Left lung (tissue), 4 donors: ENCODE measurements at regions not wholly inside any gene's neighbourhood (a gene's known extent, or its start where the extent isn't known, plus 50 kb on each side); places are given as distances from the start of the nearest gene placed in this dataset.
A peak's percentile ranks its signal among the peaks of the same experiment; 100 is the strongest.

Experiments
- ATAC-seq: fragments of 200-7000 bp; cut with Tn5 transposase; one replicate; pipeline ENCODE4 v1.9.1; 2020; ENCODE audit warnings: moderate library complexity
- DNase-seq, 4 donors: peaks; one replicate each; pipeline ENCODE4 v3.0.0-alpha.2; 2013 to 2020
- H3K27ac ChIP-seq, 2 donors: fragments of 200-600 bp; sonication (generic) in 1 of 2; one replicate each; pipeline versions ENCODE4 v1.5.0 to v1.8.0; 2020 to 2021
- H3K27me3 ChIP-seq, 2 donors: fragments of 200-600 bp; sonication (generic) in 1 of 2; one replicate each; pipeline versions ENCODE4 v1.5.0 to v1.8.0; 2020 to 2021
- H3K36me3 ChIP-seq, 2 donors: fragments of 200-600 bp; sonication (generic) in 1 of 2; one replicate each; pipeline versions ENCODE4 v1.5.0 to v1.8.0; 2020 to 2021
- H3K4me1 ChIP-seq, 2 donors: fragments of 200-600 bp; one replicate each; pipeline ENCODE4 v1.8.0; 2021
- H3K4me3 ChIP-seq, 2 donors: fragments of 200-600 bp; sonication (generic) in 1 of 2; one replicate each; pipeline versions ENCODE4 v1.5.0 to v1.8.0; 2020 to 2021; ENCODE audit warnings: mild to moderate bottlenecking in 1 of 2
- H3K9me3 ChIP-seq, 2 donors: fragments of 200-600 bp; sonication (generic) in 1 of 2; one replicate each; pipeline versions ENCODE4 v1.5.0 to v1.8.0; 2020 to 2021
- intact Hi-C, 2 donors: fragments of 100-400 bp; cut with DNase I; formaldehyde crosslinking; loops; one replicate each; pipeline versions ENCODE4 v1.11.2 to v1.14.2; 2022
- TF ChIP-seq, protein P1 (sequence below), 2 donors: fragments of 200-600 bp; sonication (generic) in 1 of 2; IDR thresholded peaks; one replicate each; pipeline versions ENCODE4 v1.5.0 to v1.8.0; 2021; ENCODE audit warnings: antibody characterized with exemption in 2 of 2
- donor health status: DM: no; HTN: yes; CAD: no.
- donor health status: DM: no; HTN: no; CAD: no.

DNA sequence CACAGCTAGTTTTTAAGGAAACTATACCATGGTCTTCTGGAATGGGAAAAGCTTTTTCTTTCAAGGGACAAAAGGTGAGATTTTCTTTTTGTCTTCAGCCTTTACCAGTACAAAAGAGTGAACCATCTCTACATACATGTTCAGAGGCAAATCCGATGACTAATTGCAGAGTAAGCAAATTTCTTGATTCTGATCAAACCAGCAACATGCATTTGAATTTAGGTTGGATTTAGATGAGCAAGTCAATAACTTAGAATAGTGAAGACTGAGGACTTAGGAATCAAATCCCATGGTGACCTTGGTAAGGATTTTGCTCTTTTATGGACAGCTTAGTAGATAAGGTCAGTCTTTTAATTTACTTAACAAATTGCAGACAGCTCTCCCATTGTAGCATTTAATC is 65.9 kb upstream of the BLID start:
- Histone ChIP-seq H3K9me3 (peaks cover 0 to 17% of the 10 kb centered on the region in 2 donors), H3K4me3 (no peak overlapping the region), H3K36me3 (no peaks in the 10 kb centered on the region), H3K4me1 (no peaks in the 10 kb centered on the region), H3K27me3 (no peaks in the 10 kb centered on the region), H3K27ac (no peak overlapping the region)
- no peak for DNase-seq
- ATAC-seq = no peak
- intact Hi-C loops = no loop called here
- TF ChIP-seq, protein P1, sequence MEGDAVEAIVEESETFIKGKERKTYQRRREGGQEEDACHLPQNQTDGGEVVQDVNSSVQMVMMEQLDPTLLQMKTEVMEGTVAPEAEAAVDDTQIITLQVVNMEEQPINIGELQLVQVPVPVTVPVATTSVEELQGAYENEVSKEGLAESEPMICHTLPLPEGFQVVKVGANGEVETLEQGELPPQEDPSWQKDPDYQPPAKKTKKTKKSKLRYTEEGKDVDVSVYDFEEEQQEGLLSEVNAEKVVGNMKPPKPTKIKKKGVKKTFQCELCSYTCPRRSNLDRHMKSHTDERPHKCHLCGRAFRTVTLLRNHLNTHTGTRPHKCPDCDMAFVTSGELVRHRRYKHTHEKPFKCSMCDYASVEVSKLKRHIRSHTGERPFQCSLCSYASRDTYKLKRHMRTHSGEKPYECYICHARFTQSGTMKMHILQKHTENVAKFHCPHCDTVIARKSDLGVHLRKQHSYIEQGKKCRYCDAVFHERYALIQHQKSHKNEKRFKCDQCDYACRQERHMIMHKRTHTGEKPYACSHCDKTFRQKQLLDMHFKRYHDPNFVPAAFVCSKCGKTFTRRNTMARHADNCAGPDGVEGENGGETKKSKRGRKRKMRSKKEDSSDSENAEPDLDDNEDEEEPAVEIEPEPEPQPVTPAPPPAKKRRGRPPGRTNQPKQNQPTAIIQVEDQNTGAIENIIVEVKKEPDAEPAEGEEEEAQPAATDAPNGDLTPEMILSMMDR (IDR thresholded peaks at IDR 0.05) = no peak

DNA sequence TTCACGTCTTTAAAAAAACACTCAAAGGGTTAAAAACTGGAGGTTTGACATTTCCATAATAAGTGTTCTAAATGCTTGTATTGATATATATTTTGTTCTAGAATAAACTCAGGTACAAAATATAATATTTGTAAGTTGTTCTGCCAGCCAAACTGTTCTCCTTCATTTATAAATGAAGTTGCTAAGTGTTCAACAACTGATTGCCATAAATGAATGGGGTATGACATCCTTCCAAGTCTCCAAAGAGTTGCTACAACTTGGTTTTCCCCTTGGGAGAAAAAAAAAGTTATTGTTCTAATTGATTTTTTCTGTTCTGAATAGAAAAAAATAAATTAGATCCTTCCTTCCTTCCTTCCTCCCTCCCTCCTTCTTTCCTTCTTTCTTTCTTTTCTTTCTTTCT is 65.4 kb upstream of the BLID start:
- H3K36me3 ChIP-seq = no peaks in the 10 kb centered on the region
- H3K4me3 ChIP-seq = no peak overlapping the region
- H3K27ac ChIP-seq = no peak overlapping the region
- H3K4me1 ChIP-seq = no peaks in the 10 kb centered on the region
- ATAC-seq (no peak), DNase-seq (no peak)
- peaks cover 0 to 14% of the 10 kb centered on the region in 2 donors for H3K9me3 ChIP-seq
- intact Hi-C loops = no loop called here
- no peaks in the 10 kb centered on the region for H3K27me3 ChIP-seq
- TF ChIP-seq, protein P1 (IDR thresholded peaks at IDR 0.05) = no peak

DNA sequence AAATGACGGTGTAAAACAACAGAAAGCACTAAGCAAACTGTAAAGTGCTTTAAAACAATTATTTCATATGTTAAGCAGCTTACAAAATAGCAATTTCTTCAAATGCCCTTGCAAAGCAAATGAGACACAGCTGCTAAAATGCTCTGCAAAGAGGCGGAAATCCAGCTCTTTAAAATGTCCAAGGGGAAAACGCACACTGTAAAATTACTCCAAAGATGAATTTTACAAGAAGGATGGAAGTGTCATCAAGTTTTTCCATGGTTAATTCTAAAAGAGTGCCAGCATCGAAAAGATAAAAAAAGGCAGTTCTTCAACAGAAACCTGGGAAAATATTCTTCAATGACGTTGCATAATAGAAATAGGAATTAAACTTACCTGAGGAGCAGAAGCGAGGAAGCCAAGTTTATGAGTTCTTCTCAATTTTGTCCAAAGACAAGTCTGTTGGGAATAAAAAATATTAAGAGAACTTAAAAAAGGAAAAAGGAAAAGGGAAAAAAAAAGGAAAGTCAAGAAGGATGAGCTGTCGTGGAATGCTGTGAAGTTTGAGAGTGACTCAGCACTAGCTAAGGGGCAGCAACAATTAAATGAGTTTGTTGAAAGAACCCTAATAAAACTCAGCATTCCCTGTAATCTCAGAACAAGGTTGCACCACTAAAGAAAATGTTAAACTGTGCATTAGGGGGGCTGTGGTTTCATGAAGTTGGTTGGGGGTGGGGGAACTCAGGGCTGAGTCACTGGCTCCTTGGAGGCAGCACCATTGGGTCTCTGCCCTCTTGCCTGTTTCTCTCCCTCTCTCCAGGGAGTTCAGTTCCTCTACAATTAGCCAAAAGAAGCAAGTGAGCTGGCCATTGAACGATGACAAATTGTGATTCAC is 64.2 kb upstream of the BLID start:
- no peaks in the 10 kb centered on the region for H3K27me3 ChIP-seq
- peak; percentile 49 for ATAC-seq
- no peak overlapping the region for H3K27ac ChIP-seq

DNA sequence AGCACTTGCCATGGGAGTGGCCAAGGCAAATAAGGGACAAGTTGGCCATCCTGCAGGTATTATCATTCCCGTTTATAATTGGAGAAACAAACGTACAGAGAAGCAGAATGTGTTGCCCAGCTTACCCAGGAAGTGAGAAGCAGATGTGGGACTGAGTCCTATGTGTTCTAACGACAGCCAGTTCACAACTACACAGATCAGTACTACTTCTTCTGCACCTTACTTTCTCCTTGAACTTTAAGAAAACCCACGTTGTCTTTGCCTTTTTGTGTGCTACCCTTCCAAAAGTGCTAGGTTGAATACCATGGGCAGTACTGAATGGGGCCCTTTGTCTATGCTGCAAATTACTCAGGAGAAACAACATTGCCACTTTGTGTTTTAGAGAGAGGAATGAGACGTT is 62.8 kb upstream of the BLID start:
- Histone ChIP-seq H3K27me3 (no peaks in the 10 kb centered on the region), H3K4me1 (no peaks in the 10 kb centered on the region), H3K36me3 (no peaks in the 10 kb centered on the region), H3K9me3 (no peaks in the 10 kb centered on the region), H3K4me3 (no peak overlapping the region), H3K27ac (no peak overlapping the region)
- no peak for DNase-seq
- no peak for ATAC-seq
- TF ChIP-seq, protein P1 (IDR thresholded peaks at IDR 0.05) = no peak
- intact Hi-C loops = no loop called here

More for the DNA sequence above, 64.2 kb upstream of the BLID start:
- peaks cover 0 to 2% of the 10 kb centered on the region in 2 donors for H3K9me3 ChIP-seq
- no peaks in the 10 kb centered on the region for H3K4me1 ChIP-seq
- no peak for DNase-seq
- TF ChIP-seq, protein P1 (IDR thresholded peaks at IDR 0.05) = no peak
- intact Hi-C loops = no loop called here
- H3K36me3 ChIP-seq = no peaks in the 10 kb centered on the region
- no peak overlapping the region for H3K4me3 ChIP-seq

DNA sequence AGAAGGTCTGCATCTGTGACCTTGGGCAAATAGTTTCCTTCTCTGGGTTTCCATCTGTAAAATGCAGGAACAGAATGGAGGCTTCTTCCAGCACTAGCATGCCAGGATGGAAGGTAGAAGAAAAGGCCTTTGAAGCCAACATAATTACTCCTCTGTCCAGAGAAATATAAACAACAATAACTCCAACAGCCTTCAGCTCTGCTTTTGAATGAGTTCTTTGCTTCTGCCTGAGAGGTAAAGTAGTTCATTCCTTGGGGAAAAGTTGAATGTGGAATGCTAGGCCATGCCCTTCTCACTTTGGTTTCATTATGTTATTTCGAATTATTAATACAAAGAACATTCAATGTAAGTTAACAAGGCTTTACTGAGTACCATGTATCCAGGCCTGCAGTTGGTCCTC is 61.2 kb upstream of the BLID start:
- DNase-seq (no peak), ATAC-seq (no peak)
- H3K4me1 ChIP-seq = no peaks in the 10 kb centered on the region
- intact Hi-C loops = no loop called here
- H3K4me3 ChIP-seq = no peak overlapping the region
- no peaks in the 10 kb centered on the region for H3K36me3 ChIP-seq
- no peaks in the 10 kb centered on the region for H3K27me3 ChIP-seq
- no peak overlapping the region for H3K27ac ChIP-seq
- TF ChIP-seq, protein P1 (IDR thresholded peaks at IDR 0.05) = no peak
- no peaks in the 10 kb centered on the region for H3K9me3 ChIP-seq
